ENCODE measurements at regions not wholly inside any gene's neighbourhood (a gene's known extent, or its start where the extent isn't known, plus 50 kb on each side); places are given as distances from the start of the nearest gene placed in this dataset.

DNA sequence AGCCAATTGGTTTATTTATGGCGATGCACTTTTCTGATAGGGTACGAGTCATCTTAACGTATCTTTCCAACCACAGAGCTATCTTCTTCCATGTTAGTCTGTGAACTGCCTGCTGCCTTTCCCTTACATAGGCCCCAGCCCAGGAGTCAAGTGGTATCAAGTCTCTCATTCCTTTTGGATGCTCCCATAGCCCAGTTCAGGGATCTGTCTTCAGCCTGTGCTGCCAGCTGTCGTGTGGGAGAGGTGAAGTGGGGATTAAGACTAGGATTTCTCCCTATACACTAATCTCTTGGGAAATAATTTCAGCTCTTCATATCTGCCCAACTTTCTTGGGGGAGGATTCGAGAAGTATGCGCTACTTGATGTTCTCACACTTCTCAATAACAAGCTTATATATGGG lies 475.7 kb downstream of the EBF1 start:
- Mint-ChIP-seq H3K36me3 (no peaks in the 10 kb centered on the region), H3K4me1 (no peaks in the 10 kb centered on the region), H3K27me3 (ENCODE audit: low read depth in 3 of 3) (peaks cover 0 to 4% (median 4%) of the 10 kb centered on the region in 3 donors), H3K9me3 (peaks cover 0 to 4% (median 0%) of the 10 kb centered on the region in 7 donors), H3K27ac (no peak overlapping the region), H3K4me3 (no peak overlapping the region)
- Histone ChIP-seq H3K9ac (ENCODE audit: insufficient read depth, low read length, poor library complexity, severe bottlenecking) (no peak overlapping the region), H4K20me1 (ENCODE audit: insufficient read depth, low read length) (no peaks in the 10 kb centered on the region), H3K79me2 (ENCODE audit: insufficient read depth, low read length) (no peaks in the 10 kb centered on the region), H3K4me2 (replicated peaks; ENCODE audit: extremely low read depth, low read length, poor library complexity, severe bottlenecking) (no peak overlapping the region), H3K4me1 (ENCODE audit: control insufficient read depth in 1 of 2, insufficient read depth in 2 of 2, low read length in 2 of 2) (no peaks in the 10 kb centered on the region), H3K27ac (ENCODE audit: low read depth in 1 of 2, low read length in 2 of 2) (no peak overlapping the region), H2AFZ (ENCODE audit: insufficient read depth, low read depth, low read length, poor library complexity, severe bottlenecking) (no peak overlapping the region), H3K9me3 (replicated peaks in 1 of 2; ENCODE audit: control insufficient read depth in 1 of 2, insufficient read depth in 1 of 2, low read length in 2 of 2) (no peaks in the 10 kb centered on the region), H3K4me3 (replicated peaks in 1 of 3; ENCODE audit: low read depth in 2 of 3, low read length in 3 of 3) (no peak overlapping the region), H3K36me3 (replicated peaks in 1 of 2; ENCODE audit: control insufficient read depth in 1 of 2, insufficient read depth in 2 of 2, low read length in 2 of 2) (no peaks in the 10 kb centered on the region), H3K27me3 (ENCODE audit: control insufficient read depth in 2 of 2, insufficient read depth in 2 of 2, low read length in 2 of 2) (no peaks in the 10 kb centered on the region)
- intact Hi-C loops (cut with micrococcal nuclease): no loop called here
- no CpG with 5 or more reads among the region's 6 CpGs for WGBS (ENCODE audit: insufficient coverage)
- no peak for DNase-seq
- TF ChIP-seq, protein P1, sequence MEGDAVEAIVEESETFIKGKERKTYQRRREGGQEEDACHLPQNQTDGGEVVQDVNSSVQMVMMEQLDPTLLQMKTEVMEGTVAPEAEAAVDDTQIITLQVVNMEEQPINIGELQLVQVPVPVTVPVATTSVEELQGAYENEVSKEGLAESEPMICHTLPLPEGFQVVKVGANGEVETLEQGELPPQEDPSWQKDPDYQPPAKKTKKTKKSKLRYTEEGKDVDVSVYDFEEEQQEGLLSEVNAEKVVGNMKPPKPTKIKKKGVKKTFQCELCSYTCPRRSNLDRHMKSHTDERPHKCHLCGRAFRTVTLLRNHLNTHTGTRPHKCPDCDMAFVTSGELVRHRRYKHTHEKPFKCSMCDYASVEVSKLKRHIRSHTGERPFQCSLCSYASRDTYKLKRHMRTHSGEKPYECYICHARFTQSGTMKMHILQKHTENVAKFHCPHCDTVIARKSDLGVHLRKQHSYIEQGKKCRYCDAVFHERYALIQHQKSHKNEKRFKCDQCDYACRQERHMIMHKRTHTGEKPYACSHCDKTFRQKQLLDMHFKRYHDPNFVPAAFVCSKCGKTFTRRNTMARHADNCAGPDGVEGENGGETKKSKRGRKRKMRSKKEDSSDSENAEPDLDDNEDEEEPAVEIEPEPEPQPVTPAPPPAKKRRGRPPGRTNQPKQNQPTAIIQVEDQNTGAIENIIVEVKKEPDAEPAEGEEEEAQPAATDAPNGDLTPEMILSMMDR (IDR thresholded peaks at IDR 0.05): no peak

DNA sequence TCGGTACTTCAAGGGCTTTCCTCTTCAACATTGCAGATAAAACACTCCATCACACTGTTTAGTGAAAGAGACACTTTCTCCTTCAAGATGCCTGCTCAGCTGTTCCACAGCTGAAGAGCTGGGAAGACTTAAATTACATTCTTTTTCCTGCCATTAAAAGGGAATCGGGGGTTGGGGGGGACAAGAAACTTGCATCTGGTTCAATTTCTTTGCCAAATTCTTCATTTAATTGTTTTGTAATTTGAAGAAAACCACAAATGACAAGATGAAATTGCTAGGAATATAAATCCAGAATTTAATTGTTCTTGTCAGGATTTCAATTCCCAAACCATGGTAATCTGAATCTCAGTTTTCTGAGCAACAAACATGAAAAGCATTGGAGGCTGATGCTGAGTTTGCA lies 478.3 kb downstream of the EBF1 start:
- no peak overlapping the region for H2AFZ ChIP-seq (ENCODE audit: insufficient read depth, low read depth, low read length, poor library complexity, severe bottlenecking)
- DNase-seq: no peak
- TF ChIP-seq, protein P1 (IDR thresholded peaks at IDR 0.05): no peak
- no peak overlapping the region for H3K27ac ChIP-seq (ENCODE audit: low read depth in 1 of 2, low read length in 2 of 2)
- no peaks in the 10 kb centered on the region for H3K79me2 ChIP-seq (ENCODE audit: insufficient read depth, low read length)
- no peak overlapping the region for H3K9ac ChIP-seq (ENCODE audit: insufficient read depth, low read length, poor library complexity, severe bottlenecking)
- no peaks in the 10 kb centered on the region for H4K20me1 ChIP-seq (ENCODE audit: insufficient read depth, low read length)
- intact Hi-C loops (cut with micrococcal nuclease): no loop called here
- H3K4me1 ChIP-seq (ENCODE audit: control insufficient read depth in 1 of 2, insufficient read depth in 2 of 2, low read length in 2 of 2): no peaks in the 10 kb centered on the region
- no peaks in the 10 kb centered on the region for H3K36me3 ChIP-seq (replicated peaks in 1 of 2; ENCODE audit: control insufficient read depth in 1 of 2, insufficient read depth in 2 of 2, low read length in 2 of 2)
- Mint-ChIP-seq H3K4me1 (no peaks in the 10 kb centered on the region), H3K27me3 (ENCODE audit: low read depth in 3 of 3) (peaks cover 0 to 2% (median 2%) of the 10 kb centered on the region in 3 donors), H3K9me3 (peaks cover 0 to under 1% (median 0%) of the 10 kb centered on the region in 7 donors), H3K27ac (no peak overlapping the region), H3K4me3 (no peak overlapping the region), H3K36me3 (no peaks in the 10 kb centered on the region)
- H3K4me2 ChIP-seq (replicated peaks; ENCODE audit: extremely low read depth, low read length, poor library complexity, severe bottlenecking): no peak overlapping the region
- H3K27me3 ChIP-seq (ENCODE audit: control insufficient read depth in 2 of 2, insufficient read depth in 2 of 2, low read length in 2 of 2): no peaks in the 10 kb centered on the region
- no CpG with 5 or more reads among the region's 2 CpGs for WGBS (ENCODE audit: insufficient coverage)
- H3K9me3 ChIP-seq (replicated peaks in 1 of 2; ENCODE audit: control insufficient read depth in 1 of 2, insufficient read depth in 1 of 2, low read length in 2 of 2): no peaks in the 10 kb centered on the region
- no peak overlapping the region for H3K4me3 ChIP-seq (replicated peaks in 1 of 3; ENCODE audit: low read depth in 2 of 3, low read length in 3 of 3)
